CD14-positive monocyte (primary cell): ENCODE measurements at regions not wholly inside any gene's neighbourhood (a gene's known extent, or its start where the extent isn't known, plus 50 kb on each side); places are given as distances from the start of the nearest gene placed in this dataset.

Experiments used
- DNase-seq, 3 donors: peaks; one replicate each; pipeline ENCODE4 v3.0.0-alpha.2; 2011 to 2022
- H2AFZ ChIP-seq: 2 replicates; pipeline ENCODE4 v1.6.0; 2012; ENCODE audit warnings: mild to moderate bottlenecking, low read depth, low read length, inconsistent platforms; ENCODE audit not compliant: insufficient read depth, poor library complexity, severe bottlenecking
- H3K27ac ChIP-seq, 2 donors: 1 replicate in 1 of 2; 2 replicates in 1 of 2; pipeline ENCODE4 v1.5.1; 2012 to 2013; ENCODE audit warnings: low read length in 2 of 2, control low read depth in 1 of 2, inconsistent platforms in 1 of 2, low read depth in 1 of 2, mild to moderate bottlenecking in 1 of 2
- H3K27me3 ChIP-seq, 2 donors: one replicate each; pipeline versions ENCODE4 v1.6.0 to v1.6.1; 2011 to 2013; ENCODE audit warnings: low read length in 2 of 2; ENCODE audit not compliant: control insufficient read depth in 2 of 2, insufficient read depth in 2 of 2
- H3K36me3 ChIP-seq, 2 donors: replicated peaks in 1 of 2; 1 replicate in 1 of 2; 2 replicates in 1 of 2; pipeline versions ENCODE4 v1.5.1 to v1.6.1; 2012 to 2013; ENCODE audit warnings: low read length in 2 of 2, control low read depth in 1 of 2, inconsistent platforms in 1 of 2, mild to moderate bottlenecking in 1 of 2; ENCODE audit not compliant: insufficient read depth in 2 of 2, control insufficient read depth in 1 of 2
- H3K4me1 ChIP-seq, 2 donors: 1 replicate in 1 of 2; 2 replicates in 1 of 2; pipeline versions ENCODE4 v1.5.1 to v1.6.1; 2012 to 2013; ENCODE audit warnings: low read length in 2 of 2, control low read depth in 1 of 2, inconsistent platforms in 1 of 2, mild to moderate bottlenecking in 1 of 2, moderate library complexity in 1 of 2; ENCODE audit not compliant: insufficient read depth in 2 of 2, control insufficient read depth in 1 of 2
- H3K4me2 ChIP-seq: replicated peaks from 2 replicates; pipeline ENCODE3; 2012; ENCODE audit warnings: low read length, moderate library complexity, mild to moderate bottlenecking; ENCODE audit not compliant: poor library complexity, severe bottlenecking; ENCODE audit errors: extremely low read depth
- H3K4me3 ChIP-seq, 3 experiments: fragments of 200-600 bp in 1 of 3; sonication (generic) in 1 of 3; replicated peaks in 1 of 3; 1 replicate in 2 of 3; 2 replicates in 1 of 3; pipeline ENCODE4 v1.5.1; 2011 to 2013; ENCODE audit warnings: low read length in 3 of 3, mild to moderate bottlenecking in 3 of 3, control low read depth in 2 of 3, low read depth in 2 of 3, inconsistent platforms in 1 of 3, moderate library complexity in 1 of 3
- H3K79me2 ChIP-seq: 2 replicates; pipeline ENCODE4 v1.6.0; 2012; ENCODE audit warnings: mild to moderate bottlenecking, control low read depth, inconsistent platforms, low read length, moderate library complexity; ENCODE audit not compliant: insufficient read depth
- H3K9ac ChIP-seq: 2 replicates; pipeline ENCODE4 v1.6.0; 2017; ENCODE audit warnings: low read length, mild to moderate bottlenecking; ENCODE audit not compliant: insufficient read depth, poor library complexity, severe bottlenecking
- H3K9me3 ChIP-seq, 2 donors: replicated peaks in 1 of 2; 1 replicate in 1 of 2; 2 replicates in 1 of 2; pipeline versions ENCODE4 v1.5.1 to v1.6.1; 2012 to 2013; ENCODE audit warnings: low read length in 2 of 2, control low read depth in 1 of 2; ENCODE audit not compliant: control insufficient read depth in 1 of 2, insufficient read depth in 1 of 2
- H4K20me1 ChIP-seq: 2 replicates; pipeline ENCODE4 v1.6.0; 2012; ENCODE audit warnings: mild to moderate bottlenecking, low read length, control low read depth, moderate library complexity; ENCODE audit not compliant: insufficient read depth
- H3K27ac Mint-ChIP-seq, 7 donors: one replicate each; pipeline ENCODE4 v1.8.0; 2020; ENCODE audit warnings: mild to moderate bottlenecking in 7 of 7, mixed read lengths in 7 of 7, moderate library complexity in 6 of 7, inconsistent platforms in 2 of 7
- H3K27me3 Mint-ChIP-seq, 3 donors: one replicate each; pipeline ENCODE4 v1.8.0; 2021 to 2022; ENCODE audit warnings: low read depth in 3 of 3, mild to moderate bottlenecking in 3 of 3, mixed read lengths in 3 of 3, moderate library complexity in 3 of 3, inconsistent platforms in 1 of 3
- H3K36me3 Mint-ChIP-seq, 2 donors: one replicate each; pipeline ENCODE4 v1.8.0; 2020; ENCODE audit warnings: mixed read lengths in 2 of 2, inconsistent platforms in 1 of 2, mild to moderate bottlenecking in 1 of 2
- H3K4me1 Mint-ChIP-seq: one replicate; pipeline ENCODE4 v1.8.0; 2020; ENCODE audit warnings: mild to moderate bottlenecking, mixed read lengths
- H3K4me3 Mint-ChIP-seq, 2 donors: one replicate each; pipeline ENCODE4 v1.8.0; 2020; ENCODE audit warnings: mild to moderate bottlenecking in 2 of 2, mixed read lengths in 2 of 2, moderate library complexity in 1 of 2
- H3K9me3 Mint-ChIP-seq, 7 donors: one replicate each; pipeline ENCODE4 v1.8.0; 2020 to 2022; ENCODE audit warnings: mixed read lengths in 7 of 7, mild to moderate bottlenecking in 6 of 7, moderate library complexity in 6 of 7, inconsistent platforms in 2 of 7
- CTCF ChIP-seq: fragments of 200-600 bp; IDR thresholded peaks from one replicate; pipeline ENCODE4 v1.8.0; 2022; ENCODE audit warnings: antibody characterized with exemption, mild to moderate bottlenecking
- WGBS: methylation state at CpG from one replicate; pipeline ENCODE4 v1.1.5; 2013; ENCODE audit warnings: missing lambda C conversion rate; ENCODE audit not compliant: insufficient coverage; 5-methylcytosine and 5-hydroxymethylcytosine counted together
- intact Hi-C, 2 donors: fragments of 100-400 bp; cut with micrococcal nuclease; formaldehyde crosslinking; loops; one replicate each; pipeline versions ENCODE4 v1.15.0 to v1.15.1; 2023

GRCh38 chr3:177610262-177610661 lies 413.0 kb upstream of the TBL1XR1 start:
- H3K79me2 ChIP-seq = no peaks in the 10 kb centered on the region
- H3K27ac ChIP-seq = no peak overlapping the region
- no peak overlapping the region for H3K4me3 Mint-ChIP-seq
- intact Hi-C loops = no loop called here
- no CpG with 5 or more reads among the region's 2 CpGs for WGBS
- peak overlapping the region in 1 of 7 donors; percentile 17 for H3K27ac Mint-ChIP-seq
- H3K4me1 ChIP-seq = peaks cover 9 to 10% of the 10 kb centered on the region in 2 donors
- H3K9ac ChIP-seq = no peak overlapping the region
- no peak for TF ChIP-seq CTCF
- H4K20me1 ChIP-seq = no peaks in the 10 kb centered on the region
- no peak overlapping the region for H2AFZ ChIP-seq
- no peak overlapping the region for H3K4me2 ChIP-seq
- peaks cover 0 to 1% (median 0%) of the 10 kb centered on the region in 3 donors for H3K27me3 Mint-ChIP-seq
- H3K36me3 ChIP-seq = no peaks in the 10 kb centered on the region
- no peak overlapping the region for H3K4me3 ChIP-seq
- H3K36me3 Mint-ChIP-seq = no peaks in the 10 kb centered on the region
- no peak for DNase-seq
- peaks cover 0 to 5% (median 0%) of the 10 kb centered on the region in 7 donors for H3K9me3 Mint-ChIP-seq
- no peaks in the 10 kb centered on the region for H3K27me3 ChIP-seq
- peaks cover 18% of the 10 kb centered on the region for H3K4me1 Mint-ChIP-seq
- H3K9me3 ChIP-seq = no peaks in the 10 kb centered on the region

GRCh38 chr3:177610686-177611633 lies 413.7 kb upstream of the TBL1XR1 start:
- no peaks in the 10 kb centered on the region for H3K27me3 ChIP-seq
- no peaks in the 10 kb centered on the region for H4K20me1 ChIP-seq
- H3K79me2 ChIP-seq = no peaks in the 10 kb centered on the region
- no peak overlapping the region for H3K9ac ChIP-seq
- TF ChIP-seq CTCF = no peak
- Mint-ChIP-seq H3K9me3 (peaks cover 0 to 3% (median 0%) of the 10 kb centered on the region in 7 donors), H3K36me3 (no peaks in the 10 kb centered on the region), H3K4me1 (peaks cover 25% of the 10 kb centered on the region), H3K27ac (no peak overlapping the region), H3K27me3 (peaks cover 0 to 1% (median 0%) of the 10 kb centered on the region in 3 donors), H3K4me3 (no peak overlapping the region)
- H3K27ac ChIP-seq = no peak overlapping the region
- no peak overlapping the region for H2AFZ ChIP-seq
- intact Hi-C loops = no loop called here
- no CpG with 5 or more reads among the region's 5 CpGs for WGBS
- H3K4me3 ChIP-seq = no peak overlapping the region
- no peaks in the 10 kb centered on the region for H3K9me3 ChIP-seq
- H3K4me2 ChIP-seq = no peak overlapping the region
- peaks cover 14 to 17% of the 10 kb centered on the region in 2 donors for H3K4me1 ChIP-seq
- DNase-seq = no peak
- H3K36me3 ChIP-seq = no peaks in the 10 kb centered on the region
